Right lung (tissue), 2 donors: ENCODE measurements at regions not wholly inside any gene's neighbourhood (a gene's known extent, or its start where the extent isn't known, plus 50 kb on each side); places are given as distances from the start of the nearest gene placed in this dataset.

Experiments used
- DNase-seq, 2 donors: peaks; one replicate each; pipeline ENCODE4 v3.0.0-alpha.2; 2013

DNA sequence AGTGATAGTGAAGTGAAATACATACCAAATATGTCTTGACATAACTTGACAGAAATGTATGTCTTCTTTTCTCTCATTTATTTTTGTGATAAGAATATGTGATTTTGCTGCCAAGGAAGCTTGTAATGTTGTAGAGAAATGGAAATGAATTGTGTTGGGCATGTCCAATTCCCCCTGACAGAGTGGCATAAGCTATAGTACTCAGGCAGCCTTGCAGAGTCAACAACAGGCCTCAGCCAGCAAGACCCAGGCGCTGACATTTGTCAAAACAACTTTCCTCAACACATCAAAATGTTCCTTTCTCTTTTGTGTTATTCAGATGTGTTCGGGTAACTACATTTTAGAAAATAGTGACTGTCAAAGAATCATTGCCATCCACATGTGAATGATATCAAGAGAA, 538.1 kb upstream of the ATP11B start:
- no peak for DNase-seq

DNA sequence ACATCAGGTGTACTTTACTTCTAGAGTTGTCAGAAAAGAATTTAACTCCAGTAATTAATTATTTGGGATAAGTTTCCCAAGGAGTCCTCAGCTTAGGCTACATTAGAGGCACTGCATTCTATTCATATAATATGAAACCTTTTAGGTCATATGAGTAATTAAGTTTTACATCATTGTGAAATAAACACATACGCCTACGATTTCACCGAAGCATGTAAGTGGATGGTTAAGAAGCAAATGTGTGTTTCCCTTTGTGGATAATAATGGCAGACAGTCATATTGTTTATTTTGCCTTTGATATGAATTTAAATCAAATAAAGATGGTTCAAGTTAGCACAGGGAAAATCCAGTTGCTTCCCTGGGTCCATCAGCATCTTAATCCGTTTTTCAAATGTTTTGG, 535.9 kb upstream of the ATP11B start:
- DNase-seq, result no peak

DNA sequence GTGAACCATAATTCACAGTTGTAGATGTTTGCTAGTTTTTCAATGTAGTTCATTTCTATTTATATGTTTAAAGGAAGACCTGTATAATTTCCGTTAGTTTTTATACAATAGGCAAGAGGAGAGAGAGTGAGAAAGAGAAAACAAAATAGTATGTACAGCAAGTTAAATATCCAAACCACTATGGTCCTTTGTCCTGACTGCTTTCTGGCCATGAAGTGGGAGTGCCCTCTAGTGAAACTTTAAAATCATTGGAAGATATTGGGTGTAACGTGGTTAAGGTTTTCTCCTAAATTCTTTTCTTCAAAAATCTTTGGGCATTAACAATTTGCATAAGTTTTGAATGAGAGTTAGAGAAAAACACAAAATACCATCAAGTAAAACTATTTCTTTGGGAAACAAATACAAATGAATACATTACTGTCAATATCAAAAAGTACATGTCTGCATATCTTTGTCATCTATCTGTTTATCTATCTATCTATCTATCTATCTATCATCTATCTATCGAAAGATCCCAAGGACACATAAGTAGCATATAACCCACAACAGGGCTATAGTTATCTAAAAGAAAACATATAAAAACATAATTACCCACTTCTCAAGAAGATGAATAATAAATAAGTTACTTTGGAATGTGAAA, 534.6 kb upstream of the ATP11B start:
- DNase-seq, result peak in 1 of 2 donors; percentile 48

- no peak for DNase-seq
Observed at GRCh38 chr3:182259579-182259978, 533.7 kb upstream of the ATP11B start.

- DNase-seq, result no peak
Observed at GRCh38 chr3:182261041-182261440, 532.3 kb upstream of the ATP11B start.

GRCh38 chr3:182268711-182269110, 524.6 kb upstream of the ATP11B start:
- no peak for DNase-seq

DNA sequence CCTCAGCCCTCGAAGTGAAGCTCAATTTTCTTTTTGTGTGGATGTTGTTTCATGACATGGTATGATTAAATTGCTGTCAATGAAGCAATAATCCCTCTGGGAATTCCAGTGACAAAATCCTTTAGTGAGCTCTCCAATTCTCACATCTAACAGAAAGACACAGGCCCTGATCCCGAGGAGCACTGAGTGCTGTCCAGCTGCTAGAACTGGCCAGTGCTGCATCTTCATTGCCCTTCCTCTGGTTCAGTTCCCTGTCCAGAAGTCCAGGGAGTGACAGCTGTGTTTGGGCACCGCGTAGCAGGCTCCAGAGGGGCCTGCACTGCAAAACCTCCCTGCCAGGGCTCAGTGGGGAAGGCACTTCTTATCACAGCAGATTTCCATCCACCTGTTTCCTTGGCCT, 516.8 kb upstream of the ATP11B start:
- DNase-seq, result no peak

DNA sequence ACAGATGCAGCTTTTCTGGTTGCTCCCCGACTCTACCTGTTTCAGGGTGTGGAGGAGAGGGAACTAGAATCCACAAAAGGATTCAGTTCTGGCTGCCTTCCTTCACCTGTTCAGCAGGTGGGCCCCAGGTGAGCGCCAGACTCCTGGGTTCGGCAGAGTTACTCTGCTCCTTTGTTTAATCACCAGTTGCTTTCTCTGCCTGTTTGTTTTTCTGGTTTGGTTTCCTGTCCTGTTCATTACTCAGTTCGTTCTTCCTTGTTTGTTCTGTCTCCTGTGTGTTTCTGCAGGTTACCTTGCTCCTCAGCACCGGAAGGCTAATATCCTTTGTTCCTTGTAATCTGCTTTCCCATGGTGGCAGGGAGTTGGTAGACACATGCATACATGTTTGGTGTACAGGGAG, 508.5 kb upstream of the ATP11B start:
- no peak for DNase-seq

GRCh38 chr3:182292591-182292990, 500.7 kb upstream of the ATP11B start:
- no peak for DNase-seq

DNA sequence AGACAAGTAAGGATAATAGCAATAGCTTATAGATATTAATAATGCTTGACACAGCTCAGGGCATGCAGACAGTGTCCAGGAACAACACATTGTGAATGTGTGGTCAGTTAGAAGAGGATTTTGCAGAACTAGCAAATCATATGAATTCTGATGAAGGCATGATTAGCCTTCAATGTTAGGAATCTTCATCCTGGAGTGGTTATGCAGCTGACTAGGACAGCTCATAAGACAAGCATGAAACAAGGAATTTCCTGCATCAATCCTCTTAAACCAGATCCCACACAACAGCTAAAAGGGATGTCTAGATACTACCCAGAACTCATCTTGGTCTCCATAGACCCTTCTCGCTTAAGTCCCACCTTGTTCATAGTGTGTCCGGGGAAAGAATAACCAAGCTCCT, 499.0 kb upstream of the ATP11B start:
- DNase-seq, result no peak

GRCh38 chr3:182294696-182295095, 498.6 kb upstream of the ATP11B start:
- DNase-seq, result no peak

- DNase-seq, result no peak
Observed at GRCh38 chr3:182300266-182300665, 493.0 kb upstream of the ATP11B start.

DNA sequence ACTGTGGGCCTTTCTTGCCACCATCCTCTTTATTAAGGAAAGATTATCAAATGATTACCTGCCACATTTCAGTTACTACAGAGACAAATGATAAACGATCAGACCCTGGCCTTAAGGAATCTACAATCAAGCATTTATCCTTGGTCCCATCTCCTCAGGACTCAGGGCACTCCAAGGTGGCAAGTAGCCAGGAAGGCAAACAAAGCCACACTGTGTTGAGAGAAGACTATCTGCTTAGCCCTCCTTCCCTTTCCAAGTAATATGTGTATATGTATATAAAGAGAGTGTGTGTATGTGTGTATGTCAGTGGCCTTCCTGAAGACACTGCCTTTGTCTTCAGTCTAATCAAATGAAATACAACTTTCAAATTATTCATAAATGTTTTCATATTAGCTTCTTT, 490.1 kb upstream of the ATP11B start:
- no peak for DNase-seq

DNA sequence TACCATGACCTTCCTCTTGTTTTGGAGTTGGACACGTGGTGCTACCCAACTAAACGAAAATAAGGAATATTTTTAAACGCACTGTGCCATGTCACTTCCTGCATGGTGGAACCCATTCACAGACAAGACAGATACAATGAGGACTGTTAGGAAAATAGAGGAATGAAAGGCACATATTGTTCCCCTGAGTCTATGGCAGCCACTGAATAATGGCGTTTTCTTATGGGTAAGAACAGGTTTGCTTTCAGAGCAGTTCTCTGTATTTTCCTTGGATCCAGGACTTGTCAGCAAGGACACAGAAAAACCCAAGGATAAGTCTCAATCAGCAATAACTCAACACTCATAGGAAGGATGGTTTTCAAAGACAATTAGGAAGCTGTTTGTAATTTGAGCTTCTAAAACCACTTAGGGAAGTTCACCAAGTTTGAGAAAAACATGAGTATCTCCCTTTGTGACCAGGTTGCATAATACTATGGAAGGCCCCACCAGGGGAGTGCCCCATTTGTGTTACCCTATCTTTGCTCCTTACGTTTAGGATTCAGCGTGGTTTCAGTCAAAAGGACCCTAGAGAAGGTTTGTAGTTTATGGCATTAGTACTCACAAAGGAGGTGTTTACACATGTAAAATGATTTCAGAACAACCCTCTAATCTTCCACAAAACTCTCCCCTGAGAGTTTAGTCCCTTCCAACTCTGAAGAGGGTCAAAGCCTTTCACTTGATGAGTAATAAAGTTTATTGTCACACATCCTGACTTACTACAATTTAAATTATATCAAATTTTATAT, 487.2 kb upstream of the ATP11B start:
- DNase-seq, result no peak

DNA sequence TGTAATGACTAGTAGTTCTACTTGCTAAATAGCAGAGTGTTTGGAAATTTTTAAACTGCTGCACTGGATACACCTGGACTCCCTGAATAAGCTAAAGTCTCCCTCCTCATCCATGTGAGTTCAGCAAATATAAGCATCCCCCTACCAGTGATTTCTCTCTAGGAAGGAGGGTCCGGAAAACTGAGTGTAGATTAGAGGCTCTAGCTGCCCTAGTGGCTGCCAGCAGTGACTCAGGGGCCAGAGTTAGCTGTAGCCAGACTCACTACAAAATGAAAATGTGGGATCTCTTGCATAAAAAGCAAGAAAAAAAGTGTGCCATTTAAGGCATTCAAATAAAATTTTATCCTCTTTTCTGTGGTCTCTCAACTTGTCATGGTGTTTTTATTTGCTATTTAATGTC, 485.0 kb upstream of the ATP11B start:
- DNase-seq, result no peak

DNA sequence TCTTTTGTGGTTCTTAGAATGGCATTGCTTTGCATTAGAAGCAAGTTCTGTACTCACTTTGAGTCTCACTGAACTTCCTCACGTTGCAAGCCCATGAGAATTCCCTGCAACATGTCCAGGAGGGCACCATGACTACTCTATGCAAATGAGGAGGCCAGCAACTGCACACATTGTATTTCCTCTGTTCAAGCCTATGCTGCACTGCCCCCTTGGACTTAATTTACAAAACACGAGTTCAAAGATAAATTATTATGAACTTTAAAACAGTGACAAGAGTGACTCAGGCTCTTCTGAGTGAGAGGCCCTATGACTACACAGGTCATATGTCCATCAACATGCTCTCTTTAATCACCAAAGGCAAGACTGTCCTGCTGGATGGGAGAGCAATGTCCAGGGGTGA, 484.2 kb upstream of the ATP11B start:
- no peak for DNase-seq

- DNase-seq, result no peak
Observed at GRCh38 chr3:182315313-182315712, 478.0 kb upstream of the ATP11B start.

DNA sequence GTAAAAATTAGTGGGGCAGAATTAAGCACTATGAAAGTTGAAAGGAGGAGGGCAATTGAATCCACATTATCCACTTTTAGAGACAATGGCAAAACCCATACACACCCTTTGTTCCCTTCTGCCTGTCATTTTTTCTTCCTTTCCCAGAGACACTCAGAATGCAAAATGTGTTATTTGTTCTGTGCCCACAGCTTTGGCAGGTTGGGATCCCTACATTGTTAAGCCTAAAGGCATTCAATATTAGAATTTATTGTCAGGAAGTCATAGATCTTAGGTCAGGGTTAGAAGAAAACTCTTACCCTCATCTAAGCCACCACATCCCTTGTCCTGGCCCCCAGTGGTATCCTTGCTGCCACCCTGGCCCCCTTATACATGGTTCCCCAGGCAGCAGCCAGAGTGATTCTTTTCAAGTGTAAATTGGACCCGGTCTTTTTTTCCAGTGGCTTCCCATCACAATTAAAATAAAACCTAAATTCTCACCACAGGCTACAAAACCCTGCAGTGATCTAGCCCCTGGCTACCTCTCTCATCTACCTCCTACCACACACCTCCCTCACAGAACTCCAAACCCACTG, 470.1 kb upstream of the ATP11B start:
- no peak for DNase-seq

- no peak for DNase-seq
Observed at GRCh38 chr3:182323898-182324297, 469.4 kb upstream of the ATP11B start.

DNA sequence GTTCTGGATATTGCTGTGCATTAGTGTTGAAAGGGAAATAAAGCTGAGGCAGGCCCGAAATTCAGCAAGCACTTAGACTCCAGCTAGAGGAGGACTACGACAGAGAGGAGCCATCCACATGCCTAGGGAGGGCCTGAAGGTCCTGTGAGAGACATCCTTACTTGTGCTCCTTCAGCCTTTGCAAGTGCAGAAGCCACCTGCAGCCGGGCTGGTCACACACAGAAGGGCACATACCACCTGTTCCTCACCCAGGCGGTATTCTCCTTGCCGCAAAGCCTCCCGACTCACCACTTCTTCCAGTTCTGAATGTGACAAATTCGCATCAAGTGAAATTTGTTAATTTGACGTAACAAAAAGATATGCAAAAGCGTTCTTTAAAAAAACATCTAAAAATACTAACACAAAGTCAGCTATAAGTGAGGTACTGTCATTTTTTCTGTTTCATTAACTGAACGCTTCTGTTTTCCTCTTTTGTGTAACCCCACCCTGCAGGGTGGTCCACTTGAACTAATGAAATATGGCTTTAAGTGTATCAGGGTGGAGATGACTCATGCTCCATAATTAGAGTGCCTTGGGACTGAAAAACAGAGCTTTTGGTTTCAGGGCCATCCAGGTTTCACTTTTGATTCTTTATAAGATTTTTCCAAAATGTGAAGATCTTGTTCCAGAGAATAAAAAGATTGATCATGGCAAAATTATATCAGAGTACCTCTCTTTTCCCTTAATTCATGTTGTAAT, 467.9 kb upstream of the ATP11B start:
- no peak for DNase-seq

- peak in 1 of 2 donors; percentile 11 for DNase-seq
Observed at GRCh38 chr3:182327196-182327681, 466.1 kb upstream of the ATP11B start.

- DNase-seq, result no peak
Observed at GRCh38 chr3:182330646-182331045, 462.7 kb upstream of the ATP11B start.

DNA sequence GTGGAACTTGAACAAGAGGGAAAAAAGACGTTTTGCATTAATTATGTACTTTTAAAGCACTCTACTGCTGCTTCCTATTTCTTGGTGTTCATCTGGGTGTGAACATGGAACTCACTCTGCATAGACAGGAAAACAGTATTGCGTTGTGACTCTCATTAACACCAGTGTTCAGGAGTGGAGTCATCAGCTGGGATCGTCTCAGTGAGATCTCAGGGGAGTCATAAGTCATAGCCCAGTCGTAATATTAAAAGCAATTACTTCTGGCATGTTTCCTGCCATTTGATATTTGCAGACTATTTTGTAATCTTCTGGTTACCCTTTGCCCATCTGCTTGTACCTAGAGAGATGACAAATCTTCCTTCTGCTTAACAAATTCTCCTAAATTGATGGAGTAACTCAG, 462.0 kb upstream of the ATP11B start:
- no peak for DNase-seq
